HEK293T (cell line): ENCODE measurements at regions not wholly inside any gene's neighbourhood (a gene's known extent, or its start where the extent isn't known, plus 50 kb on each side); places are given as distances from the start of the nearest gene placed in this dataset.

Experiments
- BHLHE40 ChIP-seq: fragments of 450-650 bp; IDR thresholded peaks from 2 replicates; pipeline ENCODE4 v1.6.1; 2016; ENCODE audit warnings: mild to moderate bottlenecking, moderate library complexity, borderline replicate concordance
- FOXA1 ChIP-seq: fragments of 450-650 bp; IDR thresholded peaks from 2 replicates; pipeline ENCODE4 v1.6.1; 2016; ENCODE audit warnings: mild to moderate bottlenecking
- NFRKB ChIP-seq: fragments of 450-650 bp; IDR thresholded peaks from 2 replicates; pipeline ENCODE4 v1.6.1; 2016; ENCODE audit warnings: mild to moderate bottlenecking, moderate library complexity
- ZNF384 ChIP-seq: fragments of 450-650 bp; IDR thresholded peaks from 2 replicates; pipeline ENCODE4 v1.6.1; 2016

DNA sequence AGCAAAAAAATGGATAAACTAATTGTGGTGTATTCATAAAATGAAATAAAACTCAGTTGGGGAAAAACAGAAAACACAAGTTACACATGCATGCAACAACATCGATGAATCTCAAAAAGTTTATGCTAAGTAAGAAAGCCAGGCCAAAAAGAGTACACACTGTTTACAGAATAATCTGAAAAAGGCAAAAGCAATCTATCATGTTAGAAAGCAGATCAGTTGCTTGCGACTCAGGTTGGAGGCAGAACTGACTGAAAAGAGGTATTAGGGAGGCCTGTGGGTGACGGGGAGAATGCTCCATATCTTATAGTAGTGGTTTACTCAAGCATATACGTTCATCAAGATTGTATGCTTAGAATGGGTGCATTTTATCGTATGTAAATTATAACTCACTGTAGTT lies 119.2 kb downstream of the ARRDC3 start:
- TF ChIP-seq FOXA1: no peak
- TF ChIP-seq ZNF384: no peak
- TF ChIP-seq BHLHE40: no peak
- TF ChIP-seq NFRKB: no peak
